Erythroblast (primary cell): ENCODE measurements at regions not wholly inside any gene's neighbourhood (a gene's known extent, or its start where the extent isn't known, plus 50 kb on each side); places are given as distances from the start of the nearest gene placed in this dataset.

ENCODE experiments used
- GATA1 ChIP-seq: IDR thresholded peaks from 2 replicates; pipeline ENCODE4 v1.6.1; 2011; ENCODE audit warnings: low read depth, mild to moderate bottlenecking, control low read depth, low read length, moderate library complexity
- POLR2A ChIP-seq: IDR thresholded peaks from 2 replicates; pipeline ENCODE4 v1.6.1; 2011; ENCODE audit warnings: mild to moderate bottlenecking, low read length

DNA sequence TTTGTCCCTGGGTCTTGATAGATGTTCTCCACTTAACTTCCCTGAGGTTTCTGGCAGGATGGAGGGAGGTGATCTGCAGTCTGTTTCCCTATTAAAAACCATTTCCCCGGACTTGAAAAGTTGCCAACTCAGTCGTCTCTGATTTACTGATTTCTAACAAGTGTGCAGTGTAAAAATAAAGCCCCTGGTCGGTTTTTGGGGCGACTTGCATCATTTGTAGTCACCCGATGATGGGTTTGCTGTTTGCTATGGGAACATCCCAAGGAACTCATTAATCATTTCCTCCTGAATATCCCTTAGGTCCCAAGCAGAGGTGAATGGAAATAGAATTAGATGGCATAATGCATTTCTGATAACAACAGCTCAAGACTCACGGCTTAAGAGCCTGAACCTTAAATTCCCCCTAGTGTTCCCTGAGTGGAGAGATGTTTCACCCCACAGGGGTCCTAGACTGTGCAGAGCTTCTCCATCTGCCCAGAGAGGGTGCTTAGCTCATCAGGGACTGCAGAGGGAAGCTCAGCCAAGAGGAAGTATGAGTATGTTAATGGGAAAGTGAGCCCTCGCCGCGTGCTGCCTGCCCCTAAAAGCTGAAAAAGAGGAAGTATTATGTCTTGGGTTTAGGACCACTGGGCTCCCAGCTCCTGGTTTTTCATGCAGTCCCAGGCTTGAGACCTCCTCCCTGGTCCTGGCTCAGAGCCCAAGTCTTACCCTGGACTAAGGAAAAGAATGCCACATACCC is 115.1 kb upstream of the DAP start:
- TF ChIP-seq POLR2A: no peak
- TF ChIP-seq GATA1: no peak
